HG03280 (cell line): ENCODE measurements at regions not wholly inside any gene's neighbourhood (a gene's known extent, or its start where the extent isn't known, plus 50 kb on each side); places are given as distances from the start of the nearest gene placed in this dataset.

Experiments used
- ATAC-seq: cut with Tn5 transposase; IDR thresholded peaks from one replicate; pipeline ENCODE4 v1.9.1; 2021; ENCODE audit warnings: mild to moderate bottlenecking, moderate library complexity; ENCODE audit not compliant: unreplicated experiment

GRCh38 chr6:164854526-164854925 lies 454.9 kb downstream of the C6orf118 start:
- no peak for ATAC-seq

- ATAC-seq, result no peak
Observed at GRCh38 chr6:164845773-164846172, 463.6 kb downstream of the C6orf118 start.

GRCh38 chr6:164842085-164842484 lies 467.3 kb downstream of the C6orf118 start:
- ATAC-seq, result no peak

- ATAC-seq, result no peak
Observed at GRCh38 chr6:164838068-164838615, 471.3 kb downstream of the C6orf118 start.

GRCh38 chr6:164836486-164836885 lies 472.9 kb downstream of the C6orf118 start:
- no peak for ATAC-seq

GRCh38 chr6:164832410-164832809 lies 477.0 kb downstream of the C6orf118 start:
- no peak for ATAC-seq

- ATAC-seq, result no peak
Observed at GRCh38 chr6:164827537-164827936, 481.9 kb downstream of the C6orf118 start.

GRCh38 chr6:164826831-164827468 lies 482.5 kb downstream of the C6orf118 start:
- ATAC-seq, result no peak

GRCh38 chr6:164825386-164825785 lies 484.0 kb downstream of the C6orf118 start:
- ATAC-seq, result no peak

- ATAC-seq, result no peak
Observed at GRCh38 chr6:164817662-164818061, 491.7 kb downstream of the C6orf118 start.

GRCh38 chr6:164812706-164813105 lies 496.7 kb downstream of the C6orf118 start:
- no peak for ATAC-seq

GRCh38 chr6:164807125-164807524 lies 502.3 kb downstream of the C6orf118 start:
- no peak for ATAC-seq

GRCh38 chr6:164795056-164795815 lies 514.2 kb downstream of the C6orf118 start:
- ATAC-seq, result no peak

- no peak for ATAC-seq
Observed at GRCh38 chr6:164792666-164793065, 516.7 kb downstream of the C6orf118 start.

GRCh38 chr6:164791498-164791897 lies 517.9 kb downstream of the C6orf118 start:
- ATAC-seq, result no peak

- no peak for ATAC-seq
Observed at GRCh38 chr6:164763788-164764187, 545.6 kb downstream of the C6orf118 start.

GRCh38 chr6:164757451-164757850 lies 552.0 kb downstream of the C6orf118 start:
- no peak for ATAC-seq

GRCh38 chr6:164756723-164757122 lies 552.7 kb downstream of the C6orf118 start:
- ATAC-seq, result no peak

GRCh38 chr6:164756142-164756541 lies 553.3 kb downstream of the C6orf118 start:
- ATAC-seq, result no peak

- ATAC-seq, result no peak
Observed at GRCh38 chr6:164753517-164753916, 555.9 kb downstream of the C6orf118 start.

GRCh38 chr6:164751395-164751794 lies 558.0 kb downstream of the C6orf118 start:
- ATAC-seq, result no peak

GRCh38 chr6:164750128-164750527 lies 559.3 kb downstream of the C6orf118 start:
- no peak for ATAC-seq
